HUDEP-2 (cell line): ENCODE measurements at regions not wholly inside any gene's neighbourhood (a gene's known extent, or its start where the extent isn't known, plus 50 kb on each side); places are given as distances from the start of the nearest gene placed in this dataset.
"Not testable (repeated sequence)": the region's sequence is repeated elsewhere in the genome, so short reads cannot be mapped to it uniquely, and the experiment has no call there.

Experiments
- DNase-seq, 76 experiments: peaks; one replicate each; lab custom pipeline; 2025; ENCODE audit not compliant: unreplicated experiment in 76 of 76; lab: John Stamatoyannopoulos, UW

- no peak for DNase-seq
Observed at GRCh38 chr17:65320820-65321219, 183.7 kb downstream of the RGS9 start.

GRCh38 chr17:65314212-65314611 lies 177.0 kb downstream of the RGS9 start:
- DNase-seq = no peak

DNA sequence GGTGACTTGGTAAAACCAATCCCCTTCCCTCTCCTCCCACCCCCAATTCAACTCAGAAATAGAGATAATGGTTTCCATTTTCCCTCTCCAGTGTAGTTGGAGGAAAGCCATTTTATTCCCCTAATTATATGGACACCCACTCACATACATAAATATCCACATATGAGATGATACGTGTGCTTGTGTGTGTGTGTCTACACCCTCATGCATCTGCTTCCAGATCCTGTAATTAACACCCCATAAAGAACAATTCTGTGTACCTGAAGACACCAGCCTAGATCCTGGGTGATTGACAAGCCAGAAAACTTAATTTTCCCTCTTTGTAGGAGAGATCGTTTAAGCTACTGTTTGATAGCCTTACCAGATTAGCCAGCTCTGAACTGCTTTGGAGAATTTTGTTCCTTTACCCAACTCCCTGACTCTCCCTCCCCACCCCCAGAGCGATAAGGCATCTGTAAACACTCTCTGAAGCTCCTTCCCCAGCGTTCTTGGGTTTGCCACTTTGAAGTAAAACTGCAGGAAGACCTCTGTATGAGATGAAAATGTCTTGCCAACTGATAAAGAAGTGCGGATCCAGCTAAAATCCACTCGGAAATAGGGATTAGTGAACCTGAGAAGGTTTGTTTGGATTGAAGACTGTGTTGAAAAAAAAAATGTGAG lies 175.7 kb downstream of the RGS9 start:
- DNase-seq = no peak

GRCh38 chr17:65311261-65311660 lies 174.1 kb downstream of the RGS9 start:
- no peak for DNase-seq

- no peak for DNase-seq
Observed at GRCh38 chr17:65307961-65308316, 170.8 kb downstream of the RGS9 start.

DNA sequence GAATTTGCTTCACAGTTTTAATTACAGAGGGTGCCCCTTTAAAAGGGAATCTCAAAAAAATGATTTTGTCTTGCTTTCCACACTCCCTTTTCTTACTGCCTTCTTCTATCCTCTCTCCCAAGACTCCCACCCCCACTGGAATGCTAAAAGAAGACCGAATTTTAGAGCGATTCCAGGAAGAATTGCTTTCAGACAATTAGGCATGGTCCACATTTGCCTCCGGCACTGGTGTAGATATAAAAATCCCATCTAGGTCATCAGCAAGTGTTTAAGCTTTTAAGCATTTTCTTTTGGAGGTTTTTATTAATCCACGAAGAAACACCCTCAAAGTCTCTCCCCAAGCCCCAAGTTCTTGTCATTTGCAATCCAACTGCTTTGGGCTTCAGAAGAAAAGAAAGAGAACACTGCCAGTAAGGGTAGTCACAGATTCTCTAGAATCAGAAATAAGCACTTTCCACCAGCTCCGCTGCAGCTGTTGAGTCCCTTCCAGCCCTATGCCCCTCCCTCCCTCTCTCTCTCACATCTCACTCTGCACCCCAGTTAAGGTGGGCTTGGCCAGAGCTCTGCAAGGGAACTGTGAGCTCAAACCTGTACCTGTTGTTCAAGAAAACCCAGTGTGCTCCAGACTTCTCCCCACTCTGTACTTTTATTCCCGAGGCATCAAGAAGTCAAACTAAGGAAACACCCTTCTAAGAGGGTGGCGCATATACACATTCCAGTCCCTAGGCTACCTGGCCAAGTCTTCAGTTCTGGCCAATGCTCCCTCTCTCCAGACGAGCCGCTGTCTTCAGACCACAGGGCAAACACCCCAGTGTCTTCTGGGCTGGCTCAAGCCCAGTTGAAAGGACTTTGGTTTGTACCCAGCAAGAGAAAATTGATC lies 170.2 kb downstream of the RGS9 start:
- no peak for DNase-seq

GRCh38 chr17:65305778-65306177 lies 168.6 kb downstream of the RGS9 start:
- DNase-seq = no peak

GRCh38 chr17:65305116-65305515 lies 167.9 kb downstream of the RGS9 start:
- DNase-seq = no peak

DNA sequence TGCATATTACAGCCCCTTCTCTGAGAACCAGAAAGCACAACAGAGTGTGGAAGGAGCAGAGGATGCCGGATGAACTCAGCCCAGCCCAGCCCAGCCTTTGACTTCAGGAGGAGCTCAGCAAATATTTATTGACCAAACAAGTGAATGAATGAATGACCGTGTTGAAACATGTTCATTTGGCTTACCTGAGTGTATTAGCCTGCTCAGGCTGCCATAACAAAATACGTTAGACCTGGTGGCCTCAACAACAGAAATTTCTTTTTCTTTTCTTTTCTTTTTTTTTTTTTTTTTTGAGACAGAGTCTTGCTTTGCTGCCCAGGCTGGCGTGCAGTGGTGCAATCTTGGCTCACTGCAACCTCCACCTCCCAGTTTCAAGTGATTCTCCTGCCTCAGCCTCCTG lies 164.7 kb downstream of the RGS9 start:
- not testable (repeated sequence) for DNase-seq

DNA sequence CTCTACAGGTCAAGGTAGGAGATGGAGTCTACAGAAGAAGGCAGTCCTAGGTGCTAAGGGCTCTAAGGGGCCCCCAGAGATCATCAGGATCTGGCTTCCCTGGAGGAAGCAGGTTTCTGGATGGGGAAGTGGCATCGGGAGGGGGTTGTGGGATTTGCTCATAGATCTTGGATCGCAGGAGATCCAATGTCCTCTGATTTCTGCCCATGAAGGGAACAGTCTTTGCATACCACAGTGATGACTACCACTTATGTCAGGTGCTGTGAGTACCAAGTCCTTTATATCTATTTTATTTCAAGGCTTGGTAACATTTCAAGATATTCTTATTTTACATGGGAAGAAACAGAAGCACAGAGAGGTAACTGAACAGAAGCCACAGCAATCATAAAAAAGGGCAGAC lies 164.0 kb downstream of the RGS9 start:
- no peak for DNase-seq

DNA sequence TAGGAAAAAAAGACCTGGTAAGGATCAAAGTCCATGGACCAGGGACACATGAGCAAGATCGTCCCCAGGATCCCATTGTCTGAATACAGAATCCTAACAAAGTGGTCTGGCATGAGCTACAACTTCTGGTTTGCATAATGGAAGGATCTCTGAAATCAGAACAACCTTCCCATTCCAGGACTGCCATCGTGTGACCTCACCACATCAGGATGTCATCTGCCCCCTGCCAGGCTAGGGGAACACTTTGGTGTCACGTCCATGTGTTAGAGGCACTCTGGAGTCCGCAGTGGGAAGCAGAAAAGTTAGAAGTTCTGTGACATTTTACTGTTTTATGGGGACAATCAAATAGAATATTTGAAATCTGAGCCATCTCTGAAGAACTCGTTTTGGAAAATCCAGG lies 160.7 kb downstream of the RGS9 start:
- no peak for DNase-seq

GRCh38 chr17:65297384-65297783 lies 160.2 kb downstream of the RGS9 start:
- DNase-seq = no peak

DNA sequence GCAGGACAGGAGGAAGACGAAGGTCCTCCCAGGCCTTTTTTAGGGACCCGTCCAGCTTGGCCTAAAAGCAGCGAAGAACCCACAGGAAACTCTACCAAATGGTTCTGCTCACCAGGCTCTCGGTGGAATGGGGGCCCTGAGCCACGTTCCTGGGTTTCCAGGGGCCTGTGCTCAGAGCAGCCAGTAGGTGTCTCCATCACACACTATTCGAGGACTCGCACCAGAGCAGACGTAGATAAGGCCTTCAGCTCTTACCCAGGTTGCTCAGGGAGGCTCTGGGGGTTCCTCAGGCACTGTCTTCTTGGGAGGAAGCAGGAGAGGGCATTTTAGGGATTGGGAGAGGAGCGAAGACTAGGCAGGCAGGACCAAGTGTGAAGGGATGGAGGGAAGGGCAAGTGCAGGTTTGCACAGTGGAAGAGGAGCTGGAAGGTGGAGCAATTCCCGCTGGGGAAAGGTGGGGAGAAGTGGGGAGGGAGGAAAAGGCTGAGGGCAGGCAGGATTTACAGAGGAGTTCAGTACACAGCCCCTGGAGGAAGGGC lies 157.1 kb downstream of the RGS9 start:
- peak in 40 of 76 experiments; percentile 2 to 65 (median 20) for DNase-seq

GRCh38 chr17:65293584-65294180 lies 156.5 kb downstream of the RGS9 start:
- no peak for DNase-seq

- DNase-seq = no peak
Observed at GRCh38 chr17:65292430-65292829, 155.3 kb downstream of the RGS9 start.

DNA sequence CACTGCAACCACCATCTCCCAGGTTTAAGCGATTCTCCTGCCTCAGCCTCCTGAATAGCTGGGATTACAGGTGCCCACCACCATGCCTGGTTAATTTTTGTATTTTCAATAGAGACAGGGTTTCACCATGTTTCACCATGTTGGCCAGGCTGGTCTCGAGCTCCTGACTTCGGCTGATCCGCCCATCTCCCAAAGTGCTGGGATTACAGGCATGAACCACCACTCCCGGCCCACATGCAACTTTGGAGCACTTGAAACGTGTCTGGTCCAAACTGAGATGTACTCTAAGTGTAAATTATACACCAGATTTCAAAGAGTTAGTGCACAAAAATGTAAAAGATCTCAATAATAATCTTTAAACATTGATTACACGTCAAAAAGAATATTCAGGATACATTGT lies 154.1 kb downstream of the RGS9 start:
- DNase-seq = not testable (repeated sequence)

DNA sequence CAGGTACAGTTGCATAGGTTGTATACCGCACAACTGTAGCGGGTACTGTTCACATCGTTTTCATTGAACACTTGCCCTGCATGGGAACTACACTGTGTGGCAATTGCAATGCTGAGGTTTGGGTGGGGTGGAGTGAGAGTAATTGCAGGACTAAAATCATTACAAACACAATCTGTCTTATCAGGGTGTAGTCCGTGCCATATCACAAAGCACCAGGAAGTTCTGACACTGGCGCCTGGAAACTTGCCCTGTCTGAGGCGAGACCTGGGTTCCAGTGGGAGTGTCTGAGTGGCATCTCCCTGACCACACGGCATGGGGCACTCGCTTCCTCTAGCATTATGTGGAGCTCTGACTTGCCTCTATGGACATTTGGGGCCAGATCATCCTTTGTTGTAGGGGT lies 153.4 kb downstream of the RGS9 start:
- peak in 11 of 76 experiments; percentile 2 to 15 (median 6) for DNase-seq

- no peak for DNase-seq
Observed at GRCh38 chr17:65290056-65290455, 152.9 kb downstream of the RGS9 start.

DNA sequence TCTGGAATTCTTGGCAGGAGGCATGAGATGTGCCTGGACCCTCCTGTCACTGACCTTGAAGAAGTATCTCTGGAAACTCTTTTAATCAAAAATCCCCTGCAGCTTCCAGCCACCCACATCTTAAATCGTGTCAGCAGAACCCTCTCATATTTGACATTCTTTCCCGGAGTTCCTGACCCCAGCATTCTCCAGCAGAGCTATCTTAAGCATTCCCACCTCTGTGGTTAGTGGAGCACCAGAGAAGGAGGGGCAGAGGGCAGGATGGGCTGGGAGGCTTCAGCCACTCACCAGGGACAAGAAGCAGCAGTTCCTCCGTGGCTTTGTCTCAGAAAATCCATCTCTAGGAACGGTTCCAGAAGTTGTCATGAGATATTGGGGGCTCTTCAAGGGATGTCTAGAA lies 149.9 kb downstream of the RGS9 start:
- no peak for DNase-seq

GRCh38 chr17:65283704-65284103 lies 146.5 kb downstream of the RGS9 start:
- DNase-seq = no peak

GRCh38 chr17:65279456-65279855 lies 142.3 kb downstream of the RGS9 start:
- DNase-seq = no peak

- no peak for DNase-seq
Observed at GRCh38 chr17:65278820-65279184, 141.6 kb downstream of the RGS9 start.
